Gastroesophageal sphincter (tissue), 3 donors: ENCODE measurements at regions not wholly inside any gene's neighbourhood (a gene's known extent, or its start where the extent isn't known, plus 50 kb on each side); places are given as distances from the start of the nearest gene placed in this dataset.

Experiments
- CTCF ChIP-seq, 4 experiments: fragments of 200-600 bp in 2 of 4; fragments of 450-650 bp in 2 of 4; sonication (generic) in 1 of 4; IDR thresholded peaks; one replicate each; pipeline ENCODE4 v1.5.1; 2017 to 2019; ENCODE audit warnings: antibody characterized with exemption in 4 of 4, mild to moderate bottlenecking in 2 of 4, moderate library complexity in 2 of 4
- EP300 ChIP-seq: sonication (generic); formaldehyde crosslinking; IDR thresholded peaks from one replicate; pipeline ENCODE4 v1.6.1; 2017; ENCODE audit warnings: antibody characterized with exemption, mild to moderate bottlenecking
- POLR2AphosphoS5 ChIP-seq: sonication (generic); formaldehyde crosslinking; IDR thresholded peaks from one replicate; pipeline ENCODE4 v1.6.1; 2017; ENCODE audit warnings: antibody characterized with exemption

- no peak for TF ChIP-seq CTCF (IDR thresholded peaks at IDR 0.05)
- no peak for TF ChIP-seq EP300
- no peak for TF ChIP-seq POLR2AphosphoS5
Measured at GRCh38 chr2:7753777-7754176, 836.6 kb downstream of the RNF144A start.
